ENCODE measurements at regions not wholly inside any gene's neighbourhood (a gene's known extent, or its start where the extent isn't known, plus 50 kb on each side); places are given as distances from the start of the nearest gene placed in this dataset.

DNA sequence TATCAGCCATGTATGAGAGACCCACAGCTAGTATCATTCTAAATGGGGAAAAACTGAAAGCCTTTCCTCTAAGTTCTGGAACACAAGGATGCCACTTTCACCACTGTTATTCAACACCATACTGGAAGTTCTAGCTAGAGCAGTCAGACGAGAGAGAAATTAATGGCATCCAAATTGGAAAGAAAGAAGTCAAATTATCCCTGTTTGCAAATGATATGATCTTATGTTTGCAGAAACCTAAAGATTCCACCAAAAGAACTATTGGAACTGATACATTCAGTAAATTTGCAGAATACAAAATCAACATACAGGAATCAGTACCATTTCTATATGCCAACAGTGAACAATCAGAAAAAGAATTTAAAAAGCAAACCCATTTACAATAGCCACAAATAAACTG lies 226.0 kb downstream of the TRPC6 start:
- TF ChIP-seq NFIC (IDR thresholded peaks at IDR 0.05) (no peak), TEAD4 (IDR thresholded peaks at IDR 0.05) (no peak), TAF1 (IDR thresholded peaks at IDR 0.05; ENCODE audit: low read depth) (no peak)
- TF ChIP-seq, protein P1, sequence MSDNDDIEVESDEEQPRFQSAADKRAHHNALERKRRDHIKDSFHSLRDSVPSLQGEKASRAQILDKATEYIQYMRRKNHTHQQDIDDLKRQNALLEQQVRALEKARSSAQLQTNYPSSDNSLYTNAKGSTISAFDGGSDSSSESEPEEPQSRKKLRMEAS (IDR thresholded peaks at IDR 0.05) = no peak

DNA sequence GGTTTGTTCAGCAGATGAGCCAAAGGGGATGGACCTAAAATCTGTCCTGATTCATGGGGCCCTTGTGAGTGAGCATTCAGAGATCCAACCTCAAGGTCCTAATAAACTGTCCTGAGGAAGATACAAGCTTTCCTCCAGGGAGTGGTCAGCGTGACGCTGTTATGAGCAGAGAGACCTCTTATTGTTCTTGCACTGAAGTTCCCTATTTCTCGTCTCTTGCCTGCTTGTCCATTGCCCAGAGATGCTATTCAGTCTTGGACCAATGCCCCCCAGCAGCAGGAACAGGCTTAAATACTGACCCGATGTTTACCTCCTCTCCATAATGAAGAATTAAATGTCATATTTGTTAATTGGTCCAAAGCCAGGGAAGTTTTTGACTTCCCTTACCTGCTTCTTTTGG lies 225.2 kb upstream of the PGR start:
- TF ChIP-seq TAF1 (IDR thresholded peaks at IDR 0.05; ENCODE audit: low read depth) = no peak
- no peak for TF ChIP-seq RAD21 (IDR thresholded peaks at IDR 0.05; ENCODE audit: low read depth)
- TF ChIP-seq CREB1 (IDR thresholded peaks at IDR 0.05; ENCODE audit: low read depth) = no peak
- TF ChIP-seq, protein P2, sequence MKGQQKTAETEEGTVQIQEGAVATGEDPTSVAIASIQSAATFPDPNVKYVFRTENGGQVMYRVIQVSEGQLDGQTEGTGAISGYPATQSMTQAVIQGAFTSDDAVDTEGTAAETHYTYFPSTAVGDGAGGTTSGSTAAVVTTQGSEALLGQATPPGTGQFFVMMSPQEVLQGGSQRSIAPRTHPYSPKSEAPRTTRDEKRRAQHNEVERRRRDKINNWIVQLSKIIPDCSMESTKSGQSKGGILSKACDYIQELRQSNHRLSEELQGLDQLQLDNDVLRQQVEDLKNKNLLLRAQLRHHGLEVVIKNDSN (IDR thresholded peaks at IDR 0.05) = no peak
- TF ChIP-seq NFIC (IDR thresholded peaks at IDR 0.05) = no peak
- TF ChIP-seq CEBPB (IDR thresholded peaks at IDR 0.05) = no peak
- TF ChIP-seq EGR1 (IDR thresholded peaks at IDR 0.05) = no peak
- no peak for TF ChIP-seq TCF12 (IDR thresholded peaks at IDR 0.05; ENCODE audit: low read depth)
- TF ChIP-seq YY1 (IDR thresholded peaks at IDR 0.05; ENCODE audit: low read depth) = no peak
- TF ChIP-seq EP300 (IDR thresholded peaks at IDR 0.05; ENCODE audit: borderline replicate concordance) = no peak
- TF ChIP-seq FOXM1 (IDR thresholded peaks at IDR 0.05; ENCODE audit: borderline replicate concordance, low read depth) = no peak
- TF ChIP-seq ZBTB7A (IDR thresholded peaks at IDR 0.05; ENCODE audit: low read depth) = no peak
- TF ChIP-seq, protein P1 (IDR thresholded peaks at IDR 0.05) = no peak
- no peak for TF ChIP-seq TEAD4 (IDR thresholded peaks at IDR 0.05)
- TF ChIP-seq, protein P3, sequence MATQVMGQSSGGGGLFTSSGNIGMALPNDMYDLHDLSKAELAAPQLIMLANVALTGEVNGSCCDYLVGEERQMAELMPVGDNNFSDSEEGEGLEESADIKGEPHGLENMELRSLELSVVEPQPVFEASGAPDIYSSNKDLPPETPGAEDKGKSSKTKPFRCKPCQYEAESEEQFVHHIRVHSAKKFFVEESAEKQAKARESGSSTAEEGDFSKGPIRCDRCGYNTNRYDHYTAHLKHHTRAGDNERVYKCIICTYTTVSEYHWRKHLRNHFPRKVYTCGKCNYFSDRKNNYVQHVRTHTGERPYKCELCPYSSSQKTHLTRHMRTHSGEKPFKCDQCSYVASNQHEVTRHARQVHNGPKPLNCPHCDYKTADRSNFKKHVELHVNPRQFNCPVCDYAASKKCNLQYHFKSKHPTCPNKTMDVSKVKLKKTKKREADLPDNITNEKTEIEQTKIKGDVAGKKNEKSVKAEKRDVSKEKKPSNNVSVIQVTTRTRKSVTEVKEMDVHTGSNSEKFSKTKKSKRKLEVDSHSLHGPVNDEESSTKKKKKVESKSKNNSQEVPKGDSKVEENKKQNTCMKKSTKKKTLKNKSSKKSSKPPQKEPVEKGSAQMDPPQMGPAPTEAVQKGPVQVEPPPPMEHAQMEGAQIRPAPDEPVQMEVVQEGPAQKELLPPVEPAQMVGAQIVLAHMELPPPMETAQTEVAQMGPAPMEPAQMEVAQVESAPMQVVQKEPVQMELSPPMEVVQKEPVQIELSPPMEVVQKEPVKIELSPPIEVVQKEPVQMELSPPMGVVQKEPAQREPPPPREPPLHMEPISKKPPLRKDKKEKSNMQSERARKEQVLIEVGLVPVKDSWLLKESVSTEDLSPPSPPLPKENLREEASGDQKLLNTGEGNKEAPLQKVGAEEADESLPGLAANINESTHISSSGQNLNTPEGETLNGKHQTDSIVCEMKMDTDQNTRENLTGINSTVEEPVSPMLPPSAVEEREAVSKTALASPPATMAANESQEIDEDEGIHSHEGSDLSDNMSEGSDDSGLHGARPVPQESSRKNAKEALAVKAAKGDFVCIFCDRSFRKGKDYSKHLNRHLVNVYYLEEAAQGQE (IDR thresholded peaks at IDR 0.05; ENCODE audit: low read depth) = no peak

DNA sequence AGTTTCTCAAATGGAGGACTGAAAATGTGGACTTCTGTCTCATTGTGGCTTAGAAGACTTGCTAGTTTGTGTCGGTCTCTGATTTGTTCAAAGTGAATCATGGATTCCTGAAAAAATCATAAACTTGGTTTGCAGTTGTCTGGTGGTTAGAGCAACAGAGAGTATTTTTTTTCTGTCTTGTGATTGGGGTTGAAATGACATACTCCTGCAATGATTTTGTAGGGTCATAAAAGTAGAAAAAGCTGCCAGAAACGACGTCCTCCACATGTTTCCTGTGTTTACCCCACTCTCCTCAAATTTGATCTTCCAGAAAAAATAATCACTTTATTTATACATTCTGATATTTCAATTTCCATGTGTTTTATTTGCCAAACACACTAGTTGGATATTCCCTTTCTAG lies 219.2 kb upstream of the PGR start:
- TF ChIP-seq, protein P2 (IDR thresholded peaks at IDR 0.05) = no peak
- TF ChIP-seq EP300 (IDR thresholded peaks at IDR 0.05; ENCODE audit: borderline replicate concordance) (no peak), NFIC (IDR thresholded peaks at IDR 0.05) (no peak), FOXM1 (IDR thresholded peaks at IDR 0.05; ENCODE audit: borderline replicate concordance, low read depth) (no peak), EGR1 (IDR thresholded peaks at IDR 0.05) (no peak), YY1 (IDR thresholded peaks at IDR 0.05; ENCODE audit: low read depth) (no peak), ZBTB7A (IDR thresholded peaks at IDR 0.05; ENCODE audit: low read depth) (no peak), CREB1 (IDR thresholded peaks at IDR 0.05; ENCODE audit: low read depth) (no peak), CEBPB (IDR thresholded peaks at IDR 0.05) (no peak)
- TF ChIP-seq, protein P3 (IDR thresholded peaks at IDR 0.05; ENCODE audit: low read depth) = no peak

DNA sequence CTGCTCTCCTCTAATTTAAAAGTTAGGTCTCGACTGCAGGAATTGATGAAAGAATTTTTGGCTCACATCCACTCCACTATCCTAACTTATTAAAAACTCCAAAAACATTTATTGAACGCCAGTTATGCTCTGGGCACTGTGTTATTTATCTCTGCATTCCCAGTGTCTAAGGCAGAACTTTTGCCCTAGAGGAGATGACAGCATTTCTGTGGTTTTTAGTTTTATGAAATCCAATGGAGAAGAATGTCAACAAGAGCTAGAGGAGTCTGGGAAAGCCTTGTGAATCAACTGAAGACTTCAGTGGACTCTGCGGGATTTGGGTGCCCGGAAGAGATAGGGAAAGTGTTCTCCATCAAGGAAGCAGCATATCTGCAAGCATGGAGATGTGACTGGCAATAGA lies 217.0 kb upstream of the PGR start:
- TF ChIP-seq TAF1 (IDR thresholded peaks at IDR 0.05; ENCODE audit: low read depth) (no peak), CREB1 (IDR thresholded peaks at IDR 0.05; ENCODE audit: low read depth) (no peak), NFIC (IDR thresholded peaks at IDR 0.05) (no peak), EGR1 (IDR thresholded peaks at IDR 0.05) (no peak), RAD21 (IDR thresholded peaks at IDR 0.05; ENCODE audit: low read depth) (no peak), CEBPB (IDR thresholded peaks at IDR 0.05) (no peak), TEAD4 (IDR thresholded peaks at IDR 0.05) (no peak), EP300 (IDR thresholded peaks at IDR 0.05; ENCODE audit: borderline replicate concordance) (no peak), ZBTB7A (IDR thresholded peaks at IDR 0.05; ENCODE audit: low read depth) (no peak), FOXM1 (IDR thresholded peaks at IDR 0.05; ENCODE audit: borderline replicate concordance, low read depth) (no peak), TCF12 (IDR thresholded peaks at IDR 0.05; ENCODE audit: low read depth) (no peak), YY1 (IDR thresholded peaks at IDR 0.05; ENCODE audit: low read depth) (no peak)
- TF ChIP-seq, protein P1 (IDR thresholded peaks at IDR 0.05) = no peak
- TF ChIP-seq, protein P2 (IDR thresholded peaks at IDR 0.05) = no peak

DNA sequence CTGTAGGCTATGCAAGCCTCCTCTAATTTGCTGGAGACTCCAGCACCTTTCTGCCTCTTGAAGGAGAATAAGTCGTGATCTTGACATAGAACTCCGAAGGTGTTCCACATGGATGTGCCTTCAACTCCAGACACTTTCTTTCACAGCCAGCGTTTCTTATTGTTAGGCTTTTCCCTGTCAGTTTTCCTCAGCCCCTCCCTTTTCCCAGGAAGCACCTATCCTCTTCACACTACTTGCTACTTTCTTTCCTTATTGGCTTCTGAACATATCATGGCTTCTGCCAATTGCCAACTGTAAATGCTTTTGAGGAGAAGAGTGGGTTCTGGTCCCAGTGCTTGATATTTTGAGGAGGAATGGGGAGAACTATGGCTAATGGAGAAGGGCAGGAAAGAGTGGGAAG lies 216.3 kb upstream of the PGR start:
- TF ChIP-seq EP300 (IDR thresholded peaks at IDR 0.05; ENCODE audit: borderline replicate concordance) (no peak), TCF12 (IDR thresholded peaks at IDR 0.05; ENCODE audit: low read depth) (no peak), CREB1 (IDR thresholded peaks at IDR 0.05; ENCODE audit: low read depth) (no peak), CEBPB (IDR thresholded peaks at IDR 0.05) (no peak), FOXM1 (IDR thresholded peaks at IDR 0.05; ENCODE audit: borderline replicate concordance, low read depth) (no peak), RAD21 (IDR thresholded peaks at IDR 0.05; ENCODE audit: low read depth) (no peak), TEAD4 (IDR thresholded peaks at IDR 0.05) (no peak), EGR1 (IDR thresholded peaks at IDR 0.05) (no peak), TAF1 (IDR thresholded peaks at IDR 0.05; ENCODE audit: low read depth) (no peak), YY1 (IDR thresholded peaks at IDR 0.05; ENCODE audit: low read depth) (no peak)
- TF ChIP-seq, protein P1 (IDR thresholded peaks at IDR 0.05) = no peak
- TF ChIP-seq, protein P3 (IDR thresholded peaks at IDR 0.05; ENCODE audit: low read depth) = no peak
- TF ChIP-seq, protein P2 (IDR thresholded peaks at IDR 0.05) = no peak
